Stomach (tissue), 4 donors: ENCODE measurements at regions not wholly inside any gene's neighbourhood (a gene's known extent, or its start where the extent isn't known, plus 50 kb on each side); places are given as distances from the start of the nearest gene placed in this dataset.

ENCODE experiments used
- CTCF ChIP-seq, 7 experiments: fragments of 450-650 bp in 4 of 7; fragments of 200-600 bp in 3 of 7; sonication (generic) in 3 of 7; IDR thresholded peaks; one replicate each; pipeline ENCODE4 v1.5.1; 2016 to 2019; ENCODE audit warnings: antibody characterized with exemption in 7 of 7, control low read depth in 2 of 7, mild to moderate bottlenecking in 1 of 7
- EP300 ChIP-seq: sonication (generic); formaldehyde crosslinking; IDR thresholded peaks from one replicate; pipeline ENCODE4 v1.6.1; 2017; ENCODE audit warnings: antibody characterized with exemption

- no peak for TF ChIP-seq CTCF (IDR thresholded peaks at IDR 0.05)
- TF ChIP-seq EP300, result no peak
These were observed 290.0 kb downstream of the KCTD12 start for GRCh38 chr13:76596216-76596615.
